Prostate gland (tissue), 2 donors: ENCODE measurements at regions not wholly inside any gene's neighbourhood (a gene's known extent, or its start where the extent isn't known, plus 50 kb on each side); places are given as distances from the start of the nearest gene placed in this dataset.

ENCODE experiments used
- DNase-seq: peaks from one replicate; pipeline ENCODE4 v3.0.0-alpha.2; 2019; ENCODE audit warnings: low spot score
- H3K27ac ChIP-seq, 2 donors: fragments of 200-600 bp; sonication (generic); 2 replicates each; pipeline ENCODE4 v1.5.1; 2017 to 2019
- H3K27me3 ChIP-seq: fragments of 200-600 bp; sonication (generic); replicated peaks from 2 replicates; pipeline ENCODE4 v1.5.1; 2019; ENCODE audit not compliant: insufficient read depth
- H3K36me3 ChIP-seq, 2 donors: fragments of 200-600 bp; sonication (generic); 1 replicate in 1 of 2; 2 replicates in 1 of 2; pipeline versions ENCODE4 v1.5.1 to v1.8.1; 2017 to 2019
- H3K4me1 ChIP-seq: fragments of 200-600 bp; sonication (generic); replicated peaks from 2 replicates; pipeline ENCODE4 v1.5.1; 2019
- H3K4me3 ChIP-seq, 2 donors: fragments of 200-600 bp; sonication (generic); 2 replicates each; pipeline ENCODE4 v1.5.1; 2017 to 2019
- H3K9me3 ChIP-seq: fragments of 200-600 bp; sonication (generic); 2 replicates; pipeline ENCODE4 v1.5.1; 2017
- CTCF ChIP-seq, 4 experiments: fragments of 200-600 bp in 2 of 4; fragments of 450-650 bp in 2 of 4; sonication (generic) in 2 of 4; IDR thresholded peaks; 1 replicate in 3 of 4; 2 replicates in 1 of 4; pipeline ENCODE4 v1.5.1; 2016 to 2019; ENCODE audit warnings: antibody characterized with exemption in 4 of 4, mild to moderate bottlenecking in 2 of 4, moderate library complexity in 2 of 4
- POLR2A ChIP-seq: fragments of 450-650 bp; IDR thresholded peaks from one replicate; pipeline ENCODE4 v1.6.1; 2016; ENCODE audit warnings: antibody characterized with exemption, mild to moderate bottlenecking
- POLR2AphosphoS5 ChIP-seq: sonication (generic); formaldehyde crosslinking; IDR thresholded peaks from one replicate; pipeline ENCODE4 v1.6.1; 2017; ENCODE audit warnings: antibody characterized with exemption
- WGBS: methylation state at CpG from one replicate; pipeline ENCODE4 v1.1.5; 2018; 5-methylcytosine and 5-hydroxymethylcytosine counted together
- intact Hi-C: fragments of 100-400 bp; cut with DNase I; formaldehyde crosslinking; loops from one replicate; pipeline ENCODE4 v1.14.2; 2022

- no peaks in the 10 kb centered on the region for H3K4me1 ChIP-seq
- no peaks in the 10 kb centered on the region for H3K27me3 ChIP-seq
- no peaks in the 10 kb centered on the region for H3K36me3 ChIP-seq
- no peaks in the 10 kb centered on the region for H3K9me3 ChIP-seq
- no peak overlapping the region for H3K27ac ChIP-seq
- no peak for TF ChIP-seq POLR2A
- TF ChIP-seq POLR2AphosphoS5 = no peak
- TF ChIP-seq CTCF (IDR thresholded peaks at IDR 0.05) = no peak
- no peak overlapping the region for H3K4me3 ChIP-seq
- no peak for DNase-seq
- 92% methylated on average over 8 of the region's 8 CpGs for WGBS
- intact Hi-C loops = no loop called here
Measured at GRCh38 chr2:15773204-15773603, 167.1 kb upstream of the MYCN start.

GRCh38 chr2:15773846-15774245 is 166.5 kb upstream of the MYCN start:
- H3K4me3 ChIP-seq = no peak overlapping the region
- DNase-seq = no peak
- WGBS = 91% methylated on average over 5 of the region's 5 CpGs
- no peaks in the 10 kb centered on the region for H3K4me1 ChIP-seq
- TF ChIP-seq POLR2A (no peak), POLR2AphosphoS5 (no peak), CTCF (IDR thresholded peaks at IDR 0.05) (no peak)
- no peaks in the 10 kb centered on the region for H3K9me3 ChIP-seq
- no peaks in the 10 kb centered on the region for H3K36me3 ChIP-seq
- H3K27me3 ChIP-seq = no peaks in the 10 kb centered on the region
- H3K27ac ChIP-seq = no peak overlapping the region
- intact Hi-C loops = no loop called here

GRCh38 chr2:15775753-15776628 is 164.4 kb upstream of the MYCN start:
- intact Hi-C loops = no loop called here
- no peak overlapping the region for H3K27ac ChIP-seq
- no peak for DNase-seq
- no peaks in the 10 kb centered on the region for H3K4me1 ChIP-seq
- WGBS = 74% methylated on average over 4 of the region's 4 CpGs
- no peaks in the 10 kb centered on the region for H3K27me3 ChIP-seq
- H3K4me3 ChIP-seq = no peak overlapping the region
- H3K9me3 ChIP-seq = no peaks in the 10 kb centered on the region
- TF ChIP-seq POLR2A = no peak
- no peak for TF ChIP-seq CTCF (IDR thresholded peaks at IDR 0.05)
- TF ChIP-seq POLR2AphosphoS5 = no peak
- no peaks in the 10 kb centered on the region for H3K36me3 ChIP-seq

GRCh38 chr2:15776629-15776919 is 163.8 kb upstream of the MYCN start:
- H3K27me3 ChIP-seq = no peaks in the 10 kb centered on the region
- no peak overlapping the region for H3K4me3 ChIP-seq
- H3K4me1 ChIP-seq = no peaks in the 10 kb centered on the region
- no peaks in the 10 kb centered on the region for H3K36me3 ChIP-seq
- intact Hi-C loops = no loop called here
- no peaks in the 10 kb centered on the region for H3K9me3 ChIP-seq
- no peak for DNase-seq
- TF ChIP-seq CTCF (IDR thresholded peaks at IDR 0.05) (no peak), POLR2AphosphoS5 (no peak), POLR2A (no peak)
- no peak overlapping the region for H3K27ac ChIP-seq
- WGBS = 85% methylated on average over 3 of the region's 3 CpGs

GRCh38 chr2:15776992-15777702 is 163.2 kb upstream of the MYCN start:
- TF ChIP-seq POLR2AphosphoS5 = no peak
- TF ChIP-seq POLR2A = no peak
- no peak for TF ChIP-seq CTCF (IDR thresholded peaks at IDR 0.05)
- no peaks in the 10 kb centered on the region for H3K27me3 ChIP-seq
- intact Hi-C loops = no loop called here
- H3K4me3 ChIP-seq = no peak overlapping the region
- no peaks in the 10 kb centered on the region for H3K9me3 ChIP-seq
- no peak for DNase-seq
- 92% methylated on average over 5 of the region's 5 CpGs for WGBS
- H3K27ac ChIP-seq = no peak overlapping the region
- H3K4me1 ChIP-seq = no peaks in the 10 kb centered on the region
- no peaks in the 10 kb centered on the region for H3K36me3 ChIP-seq
